RCC 7860 (cell line): ENCODE measurements at regions not wholly inside any gene's neighbourhood (a gene's known extent, or its start where the extent isn't known, plus 50 kb on each side); places are given as distances from the start of the nearest gene placed in this dataset.

ENCODE experiments used
- DNase-seq: peaks from one replicate; pipeline ENCODE4 v3.0.0-alpha.2; 2015; ENCODE audit warnings: low spot score
- FAIRE-seq: peaks from 2 replicates; lab custom pipeline; 2012; peaks lifted over from hg19 to GRCh38; lab: Jason Lieb, UNC

GRCh38 chr14:62002642-62003041 lies 240.4 kb downstream of the SNAPC1 start:
- DNase-seq (no peak), FAIRE-seq (no peak)

DNA sequence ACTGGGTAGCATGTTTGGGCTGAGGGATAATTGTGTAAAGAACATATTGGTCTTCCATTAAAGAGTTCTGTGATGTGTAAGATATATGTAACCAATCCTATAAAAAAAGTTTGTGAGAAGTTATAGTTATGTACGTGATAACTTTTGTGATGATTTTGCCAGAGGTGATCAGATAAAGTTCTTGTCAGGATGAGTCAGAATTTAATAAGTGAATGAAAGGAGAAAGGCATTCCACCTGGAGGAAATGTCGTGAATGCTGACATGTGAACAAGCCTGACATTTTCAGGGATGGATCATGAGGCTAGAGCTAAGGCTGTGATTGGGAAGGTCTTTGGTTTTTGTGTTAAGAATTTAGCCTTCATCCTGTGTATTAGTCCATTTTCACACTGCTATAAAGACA lies 241.5 kb downstream of the SNAPC1 start:
- no peak for FAIRE-seq

GRCh38 chr14:62006116-62006731 lies 244.0 kb downstream of the SNAPC1 start:
- FAIRE-seq (no peak), DNase-seq (no peak)

More for the DNA sequence above, 241.5 kb downstream of the SNAPC1 start:
- DNase-seq = no peak

- DNase-seq = no peak
- no peak for FAIRE-seq
These were observed 253.0 kb downstream of the SNAPC1 start for GRCh38 chr14:62015243-62015642.

DNA sequence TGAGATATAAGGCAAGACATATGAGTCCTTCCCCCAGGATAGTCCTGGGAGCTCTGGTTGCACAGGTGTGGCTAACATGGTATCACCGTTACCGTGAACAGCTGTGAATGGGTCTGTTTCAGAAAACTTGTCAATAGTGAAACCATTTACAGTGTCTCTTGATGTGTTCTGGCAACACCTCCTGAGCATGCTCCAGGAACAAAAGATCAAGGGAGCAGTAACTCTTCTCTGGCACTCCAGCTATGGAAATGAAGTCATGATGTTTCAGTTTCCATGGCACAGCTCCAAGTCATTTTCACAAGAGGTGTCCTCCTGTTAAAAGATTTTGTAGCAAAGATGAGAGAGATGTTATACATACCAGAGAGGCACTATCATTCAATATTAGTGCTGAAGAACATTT lies 253.7 kb downstream of the SNAPC1 start:
- FAIRE-seq (no peak), DNase-seq (no peak)

DNA sequence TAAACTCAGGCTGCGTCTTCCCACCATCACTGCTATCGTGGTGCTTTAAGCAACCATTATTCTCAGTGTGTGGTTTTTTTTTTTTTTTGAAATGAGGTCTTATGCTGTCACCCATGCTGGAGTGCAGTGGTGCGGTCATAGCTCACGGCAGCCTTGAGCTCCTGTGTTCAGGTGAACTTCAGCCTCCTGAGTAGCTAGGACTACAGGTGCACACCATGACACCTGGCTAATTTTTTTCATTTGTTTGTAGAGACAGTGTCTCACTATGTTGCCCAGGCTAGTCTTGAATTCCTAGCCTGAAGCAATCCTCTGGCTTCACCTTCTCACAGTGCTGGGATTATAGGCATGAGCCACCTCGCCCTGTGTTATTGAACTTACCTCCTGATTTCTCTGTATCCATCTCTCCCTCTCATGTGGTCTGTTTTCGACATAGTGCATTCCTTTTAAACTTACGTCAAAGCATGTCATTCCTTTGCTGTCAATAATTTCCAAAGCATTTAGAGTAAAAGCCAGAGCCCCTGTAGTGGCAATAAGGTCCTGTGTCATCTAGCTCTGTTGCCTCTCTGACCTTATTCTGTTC lies 255.5 kb downstream of the SNAPC1 start:
- DNase-seq (no peak), FAIRE-seq (no peak)

- no peak for FAIRE-seq
- DNase-seq = no peak
These were observed 256.4 kb downstream of the SNAPC1 start for GRCh38 chr14:62018606-62019005.

- FAIRE-seq (no peak), DNase-seq (no peak)
These were observed 265.7 kb downstream of the SNAPC1 start for GRCh38 chr14:62027958-62028357.

DNA sequence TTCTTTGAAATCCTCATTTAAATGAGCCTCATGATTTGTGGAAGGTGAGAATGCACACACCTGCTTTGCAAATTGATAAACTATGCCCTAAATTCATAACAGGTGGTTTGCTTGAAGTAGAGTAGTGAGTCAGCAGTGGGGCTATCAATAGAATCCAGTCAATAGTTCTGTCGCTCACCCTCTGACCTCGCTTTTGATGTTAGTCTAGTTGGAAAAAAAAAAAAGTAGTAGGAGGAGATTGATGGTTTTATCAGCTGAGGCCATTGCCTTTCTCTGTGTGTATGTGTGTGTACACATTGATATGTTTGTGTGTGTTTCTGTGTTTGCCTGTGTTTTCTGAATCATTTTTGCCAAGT lies 267.3 kb downstream of the SNAPC1 start:
- FAIRE-seq (no peak), DNase-seq (no peak)

GRCh38 chr14:62030387-62030786 lies 268.2 kb downstream of the SNAPC1 start:
- DNase-seq = no peak
- FAIRE-seq = no peak

DNA sequence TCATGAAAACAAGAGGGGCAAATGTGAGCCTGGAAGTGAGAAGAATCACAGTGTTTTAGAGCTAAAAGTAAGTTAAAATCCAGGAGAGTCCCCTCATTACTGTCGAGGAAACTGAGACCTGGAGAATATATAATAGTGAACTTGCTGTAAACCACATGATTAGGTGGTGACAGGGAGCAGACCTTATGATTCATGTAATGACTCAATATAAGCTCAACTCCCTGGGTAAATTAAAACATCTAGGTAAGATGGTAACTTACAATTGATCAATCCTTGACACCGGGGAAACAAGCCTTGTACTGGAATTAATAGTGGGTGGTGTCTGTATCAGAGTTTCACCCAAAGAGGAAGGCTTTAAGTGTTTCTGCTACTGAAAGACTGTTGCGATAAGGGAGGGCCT lies 269.3 kb downstream of the SNAPC1 start:
- FAIRE-seq (no peak), DNase-seq (no peak)

GRCh38 chr14:62053188-62053587 lies 291.0 kb downstream of the SNAPC1 start:
- DNase-seq (no peak), FAIRE-seq (no peak)

GRCh38 chr14:62056789-62057188 lies 294.6 kb downstream of the SNAPC1 start:
- FAIRE-seq = no peak

GRCh38 chr14:62062645-62063044 lies 300.4 kb downstream of the SNAPC1 start:
- no peak for DNase-seq
- no peak for FAIRE-seq

More at GRCh38 chr14:62056789-62057188, 294.6 kb downstream of the SNAPC1 start:
- no peak for DNase-seq

- no peak for FAIRE-seq
- DNase-seq = no peak
These were observed 302.6 kb downstream of the SNAPC1 start for GRCh38 chr14:62064751-62065323.

DNA sequence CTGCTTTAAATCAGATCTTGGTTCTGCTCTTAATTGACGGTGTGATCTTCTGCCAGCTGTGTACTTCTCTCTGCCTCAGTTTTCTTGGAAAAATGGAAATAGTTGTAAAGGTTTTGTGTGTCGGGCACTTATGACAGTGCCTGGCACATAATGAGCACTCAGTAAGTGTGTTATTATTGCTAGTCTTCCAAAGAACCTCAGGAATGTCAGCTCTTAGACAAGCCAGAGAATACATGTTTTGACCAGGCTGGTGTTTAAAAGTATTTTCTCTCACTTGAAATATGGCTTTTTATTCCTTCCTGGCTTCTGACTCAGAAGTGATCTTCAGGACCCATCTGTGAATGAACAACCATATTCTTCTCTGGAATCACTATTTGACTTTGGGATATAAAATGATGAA lies 304.1 kb downstream of the SNAPC1 start:
- FAIRE-seq (no peak), DNase-seq (no peak)

DNA sequence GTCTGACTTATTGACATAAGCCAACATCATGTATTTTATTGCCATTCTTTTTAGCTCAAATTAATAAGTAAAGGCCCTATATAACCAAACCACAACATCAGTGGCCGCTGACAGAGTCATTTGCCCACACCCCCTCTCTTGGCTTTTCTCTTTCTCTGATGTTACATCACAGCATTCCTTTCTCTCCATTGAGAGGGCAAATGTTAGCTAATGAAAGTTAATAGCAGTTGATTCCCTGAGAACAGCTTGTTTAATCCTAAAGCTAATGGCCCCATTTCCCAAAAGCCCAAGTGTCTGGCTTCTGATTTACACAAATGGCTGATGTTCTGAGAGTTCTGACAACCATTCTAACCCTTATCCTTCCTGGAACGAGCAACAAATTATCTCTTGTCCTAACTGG lies 308.8 kb downstream of the SNAPC1 start:
- FAIRE-seq = no peak
- DNase-seq = no peak

- no peak for FAIRE-seq
These were observed 314.1 kb downstream of the SNAPC1 start for GRCh38 chr14:62076368-62076767.

GRCh38 chr14:62076825-62077605 lies 314.8 kb downstream of the SNAPC1 start:
- no peak for FAIRE-seq
- DNase-seq = no peak

More at GRCh38 chr14:62076368-62076767, 314.1 kb downstream of the SNAPC1 start:
- no peak for DNase-seq

- FAIRE-seq = no peak
These were observed 315.5 kb downstream of the SNAPC1 start for GRCh38 chr14:62077676-62078261.

GRCh38 chr14:62079038-62079437 lies 316.8 kb downstream of the SNAPC1 start:
- no peak for FAIRE-seq
- no peak for DNase-seq

More at GRCh38 chr14:62077676-62078261, 315.5 kb downstream of the SNAPC1 start:
- no peak for DNase-seq
